ENCODE measurements at regions not wholly inside any gene's neighbourhood (a gene's known extent, or its start where the extent isn't known, plus 50 kb on each side); places are given as distances from the start of the nearest gene placed in this dataset.

DNA sequence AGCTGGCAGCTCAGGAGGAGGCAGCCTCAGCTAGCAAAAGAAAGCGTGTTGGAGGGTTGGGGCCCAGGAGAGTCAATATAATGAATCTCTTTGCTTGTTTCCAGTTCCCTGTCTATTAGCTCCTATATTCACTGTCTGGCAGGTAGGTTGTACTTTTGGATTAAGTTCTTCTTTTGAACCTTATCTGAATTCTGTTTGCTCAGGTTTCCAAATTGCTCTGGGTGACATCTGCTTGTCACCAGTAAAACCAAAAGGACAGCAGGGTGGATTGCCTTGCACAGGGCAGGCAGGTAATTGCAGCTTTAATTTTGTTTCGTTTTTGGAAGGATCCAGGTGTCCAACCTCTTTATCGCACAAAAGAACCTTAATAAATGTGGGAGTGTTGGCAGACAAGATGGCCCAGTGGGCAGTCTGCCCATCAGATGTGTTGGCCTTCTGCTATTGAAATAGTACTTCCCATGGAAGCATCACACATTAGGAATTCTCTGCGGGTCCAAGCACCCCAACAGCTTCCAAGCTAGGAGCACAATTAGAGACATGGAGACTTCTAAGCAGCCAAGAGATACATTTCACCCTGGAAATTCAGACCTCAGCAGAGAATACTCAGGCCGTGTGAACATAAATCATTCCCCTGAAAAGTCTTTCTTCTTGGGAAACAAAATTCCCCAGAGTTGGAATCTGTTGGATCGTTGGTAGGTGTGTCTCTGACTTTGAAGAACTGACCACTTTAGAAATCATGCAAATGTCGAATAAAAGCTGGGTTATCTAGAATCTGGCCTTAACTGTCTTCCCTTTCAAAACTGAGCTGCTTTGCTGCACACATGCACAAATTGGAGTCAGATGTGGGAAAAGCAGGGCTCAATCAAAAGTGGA is 286.9 kb upstream of the BMP2 start:
- no peak for TF ChIP-seq BACH1 (IDR thresholded peaks at IDR 0.05; ENCODE audit: borderline replicate concordance)
- TF ChIP-seq ZNF384 (IDR thresholded peaks at IDR 0.05; ENCODE audit: borderline replicate concordance, low read depth, low read length), result no peak
- TF ChIP-seq, protein P1, sequence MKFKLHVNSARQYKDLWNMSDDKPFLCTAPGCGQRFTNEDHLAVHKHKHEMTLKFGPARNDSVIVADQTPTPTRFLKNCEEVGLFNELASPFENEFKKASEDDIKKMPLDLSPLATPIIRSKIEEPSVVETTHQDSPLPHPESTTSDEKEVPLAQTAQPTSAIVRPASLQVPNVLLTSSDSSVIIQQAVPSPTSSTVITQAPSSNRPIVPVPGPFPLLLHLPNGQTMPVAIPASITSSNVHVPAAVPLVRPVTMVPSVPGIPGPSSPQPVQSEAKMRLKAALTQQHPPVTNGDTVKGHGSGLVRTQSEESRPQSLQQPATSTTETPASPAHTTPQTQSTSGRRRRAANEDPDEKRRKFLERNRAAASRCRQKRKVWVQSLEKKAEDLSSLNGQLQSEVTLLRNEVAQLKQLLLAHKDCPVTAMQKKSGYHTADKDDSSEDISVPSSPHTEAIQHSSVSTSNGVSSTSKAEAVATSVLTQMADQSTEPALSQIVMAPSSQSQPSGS (IDR thresholded peaks at IDR 0.05; ENCODE audit: low read length), result no peak
- TF ChIP-seq GATAD2B (conservative IDR thresholded peaks at IDR 0.05; ENCODE audit: low read depth), result no peak
- TF ChIP-seq EED (IDR thresholded peaks at IDR 0.05; ENCODE audit: low read depth), result no peak
- no peak for TF ChIP-seq PAX5 (IDR thresholded peaks at IDR 0.05; ENCODE audit: borderline replicate concordance, low read depth, low read length)
- no peak for TF ChIP-seq RAD21 (IDR thresholded peaks at IDR 0.05; ENCODE audit: insufficient read depth, low read depth, low read length)
- TF ChIP-seq POLR2A (IDR thresholded peaks at IDR 0.05; ENCODE audit: low read depth, low read length), result no peak
- TF ChIP-seq RFX5 (IDR thresholded peaks at IDR 0.05; ENCODE audit: low read depth, low read length), result no peak
- no peak for TF ChIP-seq BHLHE40 (IDR thresholded peaks at IDR 0.05; ENCODE audit: borderline replicate concordance in 1 of 2, low read depth in 2 of 2, low read length in 1 of 2)
- no peak for TF ChIP-seq CBX3 (IDR thresholded peaks at IDR 0.05; ENCODE audit: borderline replicate concordance, low read depth)
- TF ChIP-seq, protein P2, sequence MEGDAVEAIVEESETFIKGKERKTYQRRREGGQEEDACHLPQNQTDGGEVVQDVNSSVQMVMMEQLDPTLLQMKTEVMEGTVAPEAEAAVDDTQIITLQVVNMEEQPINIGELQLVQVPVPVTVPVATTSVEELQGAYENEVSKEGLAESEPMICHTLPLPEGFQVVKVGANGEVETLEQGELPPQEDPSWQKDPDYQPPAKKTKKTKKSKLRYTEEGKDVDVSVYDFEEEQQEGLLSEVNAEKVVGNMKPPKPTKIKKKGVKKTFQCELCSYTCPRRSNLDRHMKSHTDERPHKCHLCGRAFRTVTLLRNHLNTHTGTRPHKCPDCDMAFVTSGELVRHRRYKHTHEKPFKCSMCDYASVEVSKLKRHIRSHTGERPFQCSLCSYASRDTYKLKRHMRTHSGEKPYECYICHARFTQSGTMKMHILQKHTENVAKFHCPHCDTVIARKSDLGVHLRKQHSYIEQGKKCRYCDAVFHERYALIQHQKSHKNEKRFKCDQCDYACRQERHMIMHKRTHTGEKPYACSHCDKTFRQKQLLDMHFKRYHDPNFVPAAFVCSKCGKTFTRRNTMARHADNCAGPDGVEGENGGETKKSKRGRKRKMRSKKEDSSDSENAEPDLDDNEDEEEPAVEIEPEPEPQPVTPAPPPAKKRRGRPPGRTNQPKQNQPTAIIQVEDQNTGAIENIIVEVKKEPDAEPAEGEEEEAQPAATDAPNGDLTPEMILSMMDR (IDR thresholded peaks at IDR 0.05 in 2 of 3, conservative IDR thresholded peaks at IDR 0.05 in 1 of 3; ENCODE audit: control insufficient read depth in 2 of 3, extremely low read depth in 1 of 3, insufficient read depth in 1 of 3, low read depth in 3 of 3, low read length in 3 of 3), result no peak
- no peak for TF ChIP-seq MTA2 (IDR thresholded peaks at IDR 0.05; ENCODE audit: low read depth)
- no peak for TF ChIP-seq SMAD5 (IDR thresholded peaks at IDR 0.05; ENCODE audit: low read depth)
- ATAC-seq (no peak), DNase-seq (ENCODE audit: low read depth, low spot score) (no peak), FAIRE-seq (no peak)
- no peaks in the 10 kb centered on the region for H3K4me1 ChIP-seq (ENCODE audit: control insufficient read depth, insufficient read depth, low read length)
- intact Hi-C loops (cut with micrococcal nuclease; ENCODE audit: unreplicated experiment), result no loop called here
- H3K4me2 ChIP-seq (ENCODE audit: control insufficient read depth, insufficient read depth), result no peak overlapping the region
- ChIA-PET POLR2A (no interaction called here), SMC1A (ENCODE audit: uncharacterized antibody, unreplicated experiment) (no interaction called here), RAD21 (ENCODE audit: unreplicated experiment) (no interaction called here), CTCF (interaction anchor here (0.5 kb wide), 1 partner anchor 298 kb away, joined by 5 read pairs; no protein-coding TSS in a partner anchor)
- H3K27me3 ChIP-seq (replicated peaks in 1 of 2; ENCODE audit: control insufficient read depth in 2 of 2, insufficient read depth in 2 of 2, low read length in 1 of 2), result no peaks in the 10 kb centered on the region
- in situ Hi-C loops (cut with MboI), result no loop called here
- no peaks in the 10 kb centered on the region for H4K20me1 ChIP-seq (ENCODE audit: control insufficient read depth, insufficient read depth)
- no TSS peak for BruUV-seq (replicated peaks)
- no peaks in the 10 kb centered on the region for H3K9me3 ChIP-seq (replicated peaks; ENCODE audit: control insufficient read depth, insufficient read depth, low read length)
- no peak overlapping the region for H3K4me3 ChIP-seq
- WGBS (ENCODE audit: insufficient coverage, insufficient replicate concordance, low lambda C conversion rate, missing lambda C conversion rate), result 13% methylated on average over 7 of the region's 7 CpGs
- no peak overlapping the region for H3K9ac ChIP-seq (ENCODE audit: control insufficient read depth, insufficient read depth, low read length)
- no peak overlapping the region for H3K27ac ChIP-seq (ENCODE audit: control insufficient read depth, insufficient read depth)
- no peak overlapping the region for H2AFZ ChIP-seq (ENCODE audit: control insufficient read depth, low read depth, low read length)
- no peaks in the 10 kb centered on the region for H3K36me3 ChIP-seq (ENCODE audit: control insufficient read depth in 2 of 2, insufficient read depth in 2 of 2, low read length in 1 of 2)
- H3K79me2 ChIP-seq (ENCODE audit: control insufficient read depth, insufficient read depth, low read length), result no peaks in the 10 kb centered on the region

All from GM12878 (cell line).